Dedifferentiated amniotic fluid mesenchymal stem cell (primary cell): ENCODE measurements at regions not wholly inside any gene's neighbourhood (a gene's known extent, or its start where the extent isn't known, plus 50 kb on each side); places are given as distances from the start of the nearest gene placed in this dataset.
"Not testable (repeated sequence)": the region's sequence is repeated elsewhere in the genome, so short reads cannot be mapped to it uniquely, and the experiment has no call there.

Source experiments
- DNase-seq: peaks from one replicate; pipeline ENCODE4 v3.0.0-alpha.2; 2016; ENCODE audit errors: extremely low spot score

GRCh38 chr2:215746226-215746886 is 267.0 kb downstream of the MREG start:
- no peak for DNase-seq

- DNase-seq: no peak
Measured at GRCh38 chr2:215745331-215745730, 268.0 kb downstream of the MREG start.

- DNase-seq: no peak
Measured at GRCh38 chr2:215744514-215744913, 268.8 kb downstream of the MREG start.

DNA sequence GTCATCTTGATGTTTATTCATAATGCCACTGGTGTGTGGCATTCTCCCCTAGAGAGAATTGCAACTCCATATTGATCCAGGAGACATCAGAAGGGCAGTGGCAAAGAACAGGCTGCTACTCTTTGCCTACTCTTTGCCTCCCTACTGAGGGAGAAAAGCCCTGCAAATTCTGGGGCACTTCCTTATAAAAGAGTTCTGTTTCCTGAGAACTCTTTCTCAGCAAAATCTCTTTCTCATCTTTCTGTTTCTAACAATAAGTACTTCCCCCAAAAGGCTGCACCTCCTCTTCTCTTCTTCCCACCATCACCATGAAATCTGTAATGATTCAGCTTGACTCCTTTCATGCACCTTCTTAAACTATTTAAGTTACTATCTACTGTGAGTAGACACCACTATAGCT is 270.3 kb downstream of the MREG start:
- no peak for DNase-seq

GRCh38 chr2:215742021-215742420 is 271.3 kb downstream of the MREG start:
- no peak for DNase-seq

GRCh38 chr2:215740071-215740470 is 273.3 kb downstream of the MREG start:
- DNase-seq: no peak

DNA sequence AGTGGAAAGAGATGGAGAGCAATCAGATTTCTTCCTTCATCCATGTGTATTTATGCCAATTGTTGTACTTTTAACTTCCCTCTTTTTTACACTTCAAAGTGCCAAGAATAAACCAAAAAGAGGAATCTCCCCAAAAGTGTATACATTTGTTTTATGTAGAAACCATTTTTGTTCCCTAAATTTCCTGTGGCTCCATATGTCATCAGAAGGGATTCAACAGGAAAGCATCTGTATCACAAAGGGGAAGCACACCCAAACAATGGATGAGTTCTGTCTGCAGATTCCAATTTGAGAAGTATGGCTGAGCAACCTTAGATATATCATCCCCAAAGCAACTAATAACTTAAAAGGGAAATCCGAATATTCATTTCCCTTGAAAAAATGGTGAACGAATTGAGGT is 275.0 kb downstream of the MREG start:
- no peak for DNase-seq

DNA sequence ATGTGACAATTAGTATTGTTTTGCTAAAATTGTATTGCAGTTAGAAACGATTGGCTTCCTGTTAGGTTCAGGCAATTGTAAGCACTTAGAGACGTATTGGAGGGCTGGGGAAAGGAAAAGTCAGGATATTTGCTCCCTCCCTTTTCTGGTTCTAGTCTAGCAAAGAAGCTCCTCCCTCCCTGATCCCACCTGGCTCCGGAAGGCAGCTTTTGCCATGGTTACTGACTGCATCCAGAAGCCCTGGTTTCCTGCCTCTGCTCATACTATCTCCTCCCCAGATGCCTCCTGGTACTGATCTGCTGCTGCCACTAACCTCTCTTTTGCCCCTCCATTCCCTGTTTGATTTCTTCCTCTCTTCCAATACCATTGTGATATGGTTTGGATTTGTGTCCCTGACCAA is 275.9 kb downstream of the MREG start:
- DNase-seq: no peak

DNA sequence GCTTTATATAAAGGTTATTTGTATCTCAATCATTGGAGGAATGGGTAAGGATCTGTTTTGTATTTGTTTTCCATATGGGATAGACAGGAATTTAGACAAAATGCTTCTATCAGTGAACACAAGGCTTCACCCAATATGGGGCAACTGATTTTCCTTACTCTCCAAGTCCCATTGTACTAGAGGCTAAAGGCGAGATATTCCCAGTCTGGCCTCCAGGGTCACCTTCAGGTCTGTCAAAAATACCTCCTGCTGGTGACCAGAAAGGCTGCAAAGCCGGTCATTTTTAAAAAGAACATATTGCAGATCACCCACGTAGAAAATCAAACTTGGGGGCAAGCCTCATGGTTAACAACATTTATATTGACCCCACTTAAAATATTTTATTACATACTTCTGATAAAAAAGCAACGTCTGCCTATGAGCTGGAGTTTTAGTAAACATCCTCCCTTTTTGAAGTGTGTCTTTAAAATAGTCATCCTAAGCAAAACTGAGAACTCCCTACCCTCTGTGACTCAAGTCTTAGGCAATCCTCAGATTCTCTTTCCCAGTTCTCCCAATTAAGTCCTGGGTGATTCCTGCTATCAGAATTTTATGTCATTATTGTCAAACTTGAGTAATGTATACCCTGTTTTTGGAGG is 276.6 kb downstream of the MREG start:
- DNase-seq: peak; percentile 54

DNA sequence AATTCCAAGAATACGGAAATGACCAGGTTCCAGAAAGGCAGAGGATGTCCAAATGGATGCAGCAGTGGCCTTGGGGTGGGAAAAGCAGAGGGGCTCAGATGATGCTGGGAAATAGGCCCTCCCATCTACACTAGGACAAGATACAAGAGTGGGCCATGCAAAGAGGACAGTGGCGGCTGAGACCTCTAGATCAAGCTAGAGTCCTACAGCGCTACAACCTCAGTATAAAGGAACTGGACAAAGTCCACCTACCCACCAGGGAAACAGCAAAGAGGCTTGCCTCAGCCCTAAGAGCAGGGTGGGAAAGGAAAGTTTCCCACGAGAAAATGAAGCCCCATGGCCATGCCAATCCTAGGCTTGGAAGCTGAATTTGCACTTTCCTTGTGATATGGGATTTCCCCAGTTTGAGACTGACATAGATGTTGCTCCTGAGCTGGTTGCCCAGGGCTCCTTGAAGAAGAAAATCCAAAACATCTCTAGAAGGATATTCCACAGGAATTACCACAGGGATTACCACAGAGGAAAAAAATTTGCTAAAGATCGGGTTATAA is 282.2 kb downstream of the MREG start:
- DNase-seq: no peak

- DNase-seq: no peak
Measured at GRCh38 chr2:215729985-215730620, 283.2 kb downstream of the MREG start.

- peak; percentile 75 for DNase-seq
Measured at GRCh38 chr2:215728504-215729065, 284.8 kb downstream of the MREG start.

DNA sequence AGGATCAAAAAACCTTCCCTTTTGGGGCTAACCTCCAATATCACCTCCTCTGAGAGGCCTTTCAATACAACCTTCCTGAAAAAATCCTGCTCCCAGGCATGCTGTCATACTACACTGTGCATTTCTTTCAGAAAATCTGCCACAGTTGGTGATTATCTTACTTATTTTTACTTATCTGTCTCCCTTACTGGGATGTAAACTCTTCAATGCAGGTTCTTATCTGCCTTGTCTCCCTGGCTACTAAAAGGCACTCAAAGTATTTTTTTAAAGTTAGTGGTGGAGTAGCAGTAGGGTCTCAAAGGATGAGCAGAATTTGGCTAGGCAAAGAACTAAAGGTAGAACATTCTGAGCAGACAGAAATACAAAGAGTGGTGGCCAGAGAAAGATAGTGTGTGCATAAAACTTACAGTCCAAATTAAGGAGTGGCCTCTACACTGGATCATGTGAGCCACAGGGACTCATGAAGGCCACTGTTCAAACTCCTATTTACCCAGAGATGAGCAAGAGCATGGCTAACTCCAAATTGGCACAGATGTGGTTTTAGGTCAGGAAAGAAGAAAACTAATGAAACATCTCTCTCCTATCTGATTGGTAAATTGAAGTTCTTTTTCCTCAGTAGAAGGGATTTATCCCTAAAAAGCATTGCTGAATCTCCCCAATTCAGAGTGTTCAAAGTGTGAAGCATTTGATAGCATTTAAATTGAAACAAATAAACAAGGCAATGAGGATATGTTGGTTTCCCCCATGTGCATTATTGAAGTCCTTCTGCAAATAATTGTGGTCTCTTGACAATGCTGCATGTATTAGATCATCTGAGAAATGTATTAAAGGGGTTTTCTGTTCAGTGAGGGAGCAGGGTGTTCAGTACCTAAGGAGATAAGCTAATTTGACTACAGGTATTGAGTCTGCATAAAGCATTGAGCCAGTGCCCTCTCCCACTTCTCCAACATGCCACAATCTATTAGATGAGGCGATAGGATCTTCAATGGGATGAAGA is 285.5 kb downstream of the MREG start:
- peak; percentile 37 for DNase-seq

DNA sequence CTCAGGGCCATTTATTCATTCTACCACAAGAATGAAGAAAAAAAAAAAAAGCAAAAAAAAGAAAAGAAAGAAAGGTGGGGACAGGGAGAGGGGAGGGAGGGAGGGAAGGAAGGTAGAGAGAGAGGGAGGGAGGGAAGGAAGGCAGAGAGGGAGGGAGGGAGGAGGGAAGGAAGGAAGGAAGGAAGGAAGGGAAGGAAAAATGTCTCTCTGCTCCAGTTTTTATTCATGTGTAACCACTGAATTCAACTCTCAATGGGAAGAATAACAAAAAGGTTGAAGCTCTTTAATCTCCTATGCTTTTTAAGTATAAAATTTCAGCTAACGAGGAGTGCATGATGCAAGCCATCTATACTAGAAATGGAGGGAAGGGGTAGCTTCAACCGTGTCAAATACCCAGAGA is 287.3 kb downstream of the MREG start:
- DNase-seq: no peak

GRCh38 chr2:215724146-215724545 is 288.3 kb upstream of the FN1 start:
- no peak for DNase-seq

DNA sequence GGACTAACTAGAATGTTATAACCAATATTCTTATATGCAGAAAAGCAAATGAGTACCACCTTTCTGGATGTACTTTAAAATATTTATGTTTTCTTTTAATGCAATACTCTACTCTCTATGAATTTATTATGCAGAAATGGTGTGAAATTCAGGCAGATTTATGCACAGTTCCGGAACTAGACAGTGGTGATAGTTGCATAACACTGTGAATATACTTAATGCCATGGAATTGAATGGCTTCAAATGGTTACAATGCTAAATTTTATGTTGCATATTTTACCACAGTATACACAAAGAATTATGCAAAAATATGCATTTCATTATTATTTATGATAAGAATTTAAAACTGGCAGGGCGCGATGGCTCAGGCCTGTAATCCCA is 287.8 kb upstream of the FN1 start:
- DNase-seq: no peak

DNA sequence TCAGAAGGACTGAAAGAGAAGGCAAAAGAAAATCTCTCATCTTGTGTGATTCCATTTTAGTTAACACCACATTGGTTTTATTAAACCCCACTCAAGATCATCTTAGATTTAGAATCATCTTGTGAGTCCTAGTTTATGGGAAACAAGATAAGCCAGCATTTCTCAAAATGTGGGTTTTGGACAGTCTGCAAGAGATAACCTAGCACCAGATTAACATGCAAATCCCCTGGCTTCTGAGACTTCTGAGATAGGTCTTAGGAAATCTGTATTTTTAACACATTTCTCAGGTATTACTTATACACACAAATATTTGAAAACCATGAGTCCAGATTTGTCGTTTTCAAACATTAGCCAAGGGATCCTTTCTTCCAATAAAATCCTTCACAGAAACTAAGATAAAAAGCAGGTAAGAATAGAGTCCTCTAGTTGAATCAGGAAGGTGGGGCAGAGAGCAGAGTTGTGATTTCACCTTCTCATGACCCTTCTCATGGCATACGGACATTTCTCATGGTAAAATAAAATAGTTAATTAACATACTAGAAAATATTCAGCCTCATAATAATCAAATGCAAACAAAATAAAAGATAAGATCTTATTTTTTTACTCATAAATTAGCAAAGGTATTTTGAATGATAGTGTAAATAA is 287.2 kb upstream of the FN1 start:
- DNase-seq: no peak

- no peak for DNase-seq
Measured at GRCh38 chr2:215722125-215722524, 286.3 kb upstream of the FN1 start.

- DNase-seq: not testable (repeated sequence)
Measured at GRCh38 chr2:215721515-215721914, 285.6 kb upstream of the FN1 start.

- no peak for DNase-seq
Measured at GRCh38 chr2:215718890-215719289, 283.0 kb upstream of the FN1 start.

DNA sequence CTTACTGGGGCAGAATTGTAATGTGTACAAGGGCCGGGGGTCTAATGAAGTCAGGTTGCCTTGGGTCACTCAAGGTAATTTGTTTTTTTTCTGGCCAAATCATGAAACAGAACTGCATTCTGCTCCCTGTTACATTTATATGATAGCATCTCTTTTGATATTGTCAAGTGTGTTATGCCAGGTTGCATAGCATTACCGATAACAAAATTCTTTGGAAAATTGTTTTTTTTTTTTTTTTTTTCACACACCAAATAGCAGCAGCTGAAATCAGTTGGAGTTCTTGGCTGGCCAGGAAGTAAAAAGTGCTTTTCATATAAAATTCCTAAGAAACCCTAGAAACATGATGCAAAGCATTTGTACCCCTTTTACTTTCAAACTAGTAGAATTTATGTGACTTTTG is 282.6 kb upstream of the FN1 start:
- DNase-seq: no peak
